Adrenal gland (tissue), 9 donors: ENCODE measurements at regions not wholly inside any gene's neighbourhood (a gene's known extent, or its start where the extent isn't known, plus 50 kb on each side); places are given as distances from the start of the nearest gene placed in this dataset.

Source experiments
- DNase-seq, 7 donors: peaks; one replicate each; pipeline ENCODE4 v3.0.0-alpha.2; 2019 to 2020
- H3K27ac ChIP-seq, 5 donors: fragments of 200-600 bp; sonication (generic) in 4 of 5; 1 replicate in 3 of 5; 2 replicates in 2 of 5; pipeline versions ENCODE4 v1.5.1 to v1.8.0; 2016 to 2020; ENCODE audit warnings: mild to moderate bottlenecking in 1 of 5
- H3K27me3 ChIP-seq: fragments of 200-600 bp; 2 replicates; pipeline ENCODE4 v1.8.0; 2021
- H3K36me3 ChIP-seq, 2 donors: fragments of 200-600 bp; replicated peaks in 1 of 2; 1 replicate in 1 of 2; 2 replicates in 1 of 2; pipeline versions ENCODE4 v1.5.1 to v1.8.0; 2018 to 2022
- H3K4me1 ChIP-seq, 2 donors: fragments of 200-600 bp; replicated peaks in 1 of 2; 1 replicate in 1 of 2; 2 replicates in 1 of 2; pipeline versions ENCODE4 v1.5.1 to v1.8.0; 2018 to 2021
- H3K4me3 ChIP-seq, 4 donors: fragments of 200-600 bp; sonication (generic) in 3 of 4; one replicate each; pipeline ENCODE4 v1.5.1; 2016 to 2018
- H3K9me3 ChIP-seq, 3 donors: fragments of 200-600 bp; sonication (generic) in 1 of 3; replicated peaks in 1 of 3; 1 replicate in 2 of 3; 2 replicates in 1 of 3; pipeline versions ENCODE4 v1.5.1 to v1.8.0; 2016 to 2021
- POLR2A ChIP-seq, 2 donors: fragments of 450-650 bp; IDR thresholded peaks; one replicate each; pipeline ENCODE4 v1.6.1; 2017; ENCODE audit warnings: antibody characterized with exemption in 2 of 2, mild to moderate bottlenecking in 2 of 2, moderate library complexity in 1 of 2
- WGBS, 4 donors: extraction: QIAGEN DNeasy Blood & Tissue Kit in 2 of 4; methylation state at CpG; one replicate each; pipeline versions ENCODE4 v1.1.5 to v1.1.7; 2013 to 2017; 5-methylcytosine and 5-hydroxymethylcytosine counted together
- intact Hi-C, 2 donors: fragments of 100-400 bp; cut with DNase I; formaldehyde crosslinking; loops; one replicate each; pipeline versions ENCODE4 v1.14.1 to v1.15.0; 2022 to 2023
- TF ChIP-seq, protein P1 (sequence below), 6 experiments: fragments of 450-650 bp in 4 of 6; fragments of 200-600 bp in 2 of 6; sonication (generic) in 1 of 6; IDR thresholded peaks; 1 replicate in 5 of 6; 2 replicates in 1 of 6; pipeline versions ENCODE4 v1.5.1 to v1.8.0; 2016 to 2021; ENCODE audit warnings: antibody characterized with exemption in 6 of 6, mild to moderate bottlenecking in 2 of 6, moderate library complexity in 1 of 6
- donor health status: healthy with polysubstance abuse.
- donor health status: Bipolar disorder and iron deficiency.
- donor health status: DM: yes; HTN: yes; CAD: no.
- donor health status: DM: no; HTN: no; CAD: no.
- donor health status: DM: no; HTN: no; CAD: no.

DNA sequence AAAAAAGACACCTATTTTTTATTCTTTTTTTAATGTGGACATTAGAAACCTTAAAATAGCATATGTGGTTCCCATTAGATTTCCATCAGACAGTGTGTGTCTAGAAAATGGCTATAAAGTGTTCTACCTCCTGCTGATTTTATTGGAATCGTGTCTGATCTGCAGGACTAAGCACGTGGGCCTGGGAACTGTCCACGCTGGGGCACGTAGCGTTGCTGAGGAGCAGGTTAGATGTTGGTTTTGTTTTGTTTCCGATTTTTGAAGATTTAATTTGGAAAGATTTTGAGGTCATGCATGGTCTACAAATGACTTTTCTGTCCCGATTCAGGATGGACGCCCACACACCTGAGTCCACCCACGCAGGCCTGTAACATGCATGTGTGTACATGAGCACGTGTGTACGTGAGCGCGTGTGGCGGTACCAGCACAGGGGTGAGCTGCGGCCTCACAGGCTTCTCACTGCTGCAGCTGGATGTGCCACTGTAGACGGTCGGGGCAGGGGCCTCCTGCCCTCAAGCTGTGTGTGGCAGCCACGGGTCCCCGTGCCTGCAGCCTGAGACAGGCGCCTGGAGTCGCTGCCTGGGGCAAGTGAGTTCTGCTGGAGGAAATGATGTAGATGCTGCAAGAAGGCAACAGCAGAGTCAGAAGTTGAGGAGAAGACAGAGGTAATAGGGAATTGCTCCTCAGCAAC, 99.7 kb upstream of the CTDP1 start:
- Histone ChIP-seq H3K36me3 (no peaks in the 10 kb centered on the region), H3K27me3 (no peaks in the 10 kb centered on the region), H3K4me1 (peaks cover 10 to 13% of the 10 kb centered on the region in 2 donors), H3K4me3 (no peak overlapping the region), H3K9me3 (no peaks in the 10 kb centered on the region), H3K27ac (no peak overlapping the region)
- no peak for DNase-seq
- no peak for TF ChIP-seq POLR2A (IDR thresholded peaks at IDR 0.05)
- TF ChIP-seq, protein P1, sequence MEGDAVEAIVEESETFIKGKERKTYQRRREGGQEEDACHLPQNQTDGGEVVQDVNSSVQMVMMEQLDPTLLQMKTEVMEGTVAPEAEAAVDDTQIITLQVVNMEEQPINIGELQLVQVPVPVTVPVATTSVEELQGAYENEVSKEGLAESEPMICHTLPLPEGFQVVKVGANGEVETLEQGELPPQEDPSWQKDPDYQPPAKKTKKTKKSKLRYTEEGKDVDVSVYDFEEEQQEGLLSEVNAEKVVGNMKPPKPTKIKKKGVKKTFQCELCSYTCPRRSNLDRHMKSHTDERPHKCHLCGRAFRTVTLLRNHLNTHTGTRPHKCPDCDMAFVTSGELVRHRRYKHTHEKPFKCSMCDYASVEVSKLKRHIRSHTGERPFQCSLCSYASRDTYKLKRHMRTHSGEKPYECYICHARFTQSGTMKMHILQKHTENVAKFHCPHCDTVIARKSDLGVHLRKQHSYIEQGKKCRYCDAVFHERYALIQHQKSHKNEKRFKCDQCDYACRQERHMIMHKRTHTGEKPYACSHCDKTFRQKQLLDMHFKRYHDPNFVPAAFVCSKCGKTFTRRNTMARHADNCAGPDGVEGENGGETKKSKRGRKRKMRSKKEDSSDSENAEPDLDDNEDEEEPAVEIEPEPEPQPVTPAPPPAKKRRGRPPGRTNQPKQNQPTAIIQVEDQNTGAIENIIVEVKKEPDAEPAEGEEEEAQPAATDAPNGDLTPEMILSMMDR (IDR thresholded peaks at IDR 0.05), result no peak
- WGBS, 4 donors, result 83 to 89% (median 85%) methylated on average over 21 of the region's 21 CpGs
- intact Hi-C loops, result no loop called here

DNA sequence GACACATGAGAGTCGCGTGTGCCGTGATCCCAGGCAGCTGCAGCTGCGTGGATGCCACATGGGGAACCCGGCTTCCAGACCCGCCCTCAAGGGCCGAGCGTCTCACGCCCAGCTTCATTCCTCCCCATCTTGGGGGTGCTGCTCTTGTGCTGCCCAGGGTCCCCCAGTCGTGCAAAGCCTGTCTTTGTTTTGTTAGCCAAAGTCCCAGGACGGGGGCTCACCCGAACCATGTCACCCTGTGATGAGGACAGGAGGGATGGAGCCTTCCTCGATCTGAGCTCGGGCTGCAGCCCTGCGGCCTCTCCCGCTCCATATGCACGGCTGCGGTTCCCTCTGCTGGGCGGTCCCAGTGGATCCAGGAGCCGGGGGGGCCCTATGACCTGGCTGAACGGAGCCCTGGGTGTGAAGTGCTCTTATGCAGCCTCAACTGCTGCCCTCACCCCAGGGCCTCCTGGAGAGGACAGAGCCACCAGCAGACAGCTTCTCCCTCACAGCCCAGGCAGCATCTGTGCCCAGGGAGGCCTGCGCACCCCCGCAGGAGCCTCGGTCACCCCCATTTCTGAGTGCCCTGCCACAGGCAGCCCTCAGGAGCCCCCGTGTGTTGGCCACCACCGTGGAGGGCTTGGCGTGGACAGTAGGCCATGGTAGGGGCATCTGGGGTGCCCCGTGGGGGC, 99.0 kb upstream of the CTDP1 start:
- Histone ChIP-seq H3K36me3 (no peaks in the 10 kb centered on the region), H3K27ac (no peak overlapping the region), H3K27me3 (no peaks in the 10 kb centered on the region), H3K4me3 (no peak overlapping the region), H3K9me3 (no peaks in the 10 kb centered on the region), H3K4me1 (peaks cover 10 to 13% of the 10 kb centered on the region in 2 donors)
- 81 to 85% (median 84%) methylated on average over 13 to 28 of the region's 28 CpGs for WGBS, 4 donors
- no peak for DNase-seq
- TF ChIP-seq POLR2A (IDR thresholded peaks at IDR 0.05), result no peak
- TF ChIP-seq, protein P1 (IDR thresholded peaks at IDR 0.05), result no peak
- intact Hi-C loops, result no loop called here

DNA sequence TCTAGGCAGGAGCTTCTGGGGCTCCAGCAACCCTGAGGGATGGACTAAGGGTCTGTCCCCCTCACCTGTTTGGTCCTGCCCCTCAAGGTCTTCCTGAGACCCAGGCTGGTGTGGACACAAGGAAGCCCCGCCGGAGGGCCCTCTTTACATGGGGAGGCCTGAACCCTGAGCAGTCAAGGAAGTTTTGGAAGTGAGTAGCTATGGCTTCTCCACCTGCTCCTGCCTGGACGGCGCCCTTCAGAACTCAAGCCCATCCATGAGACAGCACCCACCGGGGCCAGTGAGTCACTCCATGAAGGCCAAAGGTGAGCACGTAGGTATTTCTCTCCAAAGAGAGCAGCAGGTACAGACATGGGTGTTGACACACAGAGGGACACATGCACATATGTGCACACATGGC, 98.2 kb upstream of the CTDP1 start:
- H3K9me3 ChIP-seq, result no peaks in the 10 kb centered on the region
- H3K27me3 ChIP-seq, result no peaks in the 10 kb centered on the region
- intact Hi-C loops, result no loop called here
- peaks cover 10 to 13% of the 10 kb centered on the region in 2 donors for H3K4me1 ChIP-seq
- WGBS, 4 donors, result 72 to 81% (median 81%) methylated on average over 3 to 6 of the region's 6 CpGs; no CpG with 5 or more reads in 1 of the 4 donors
- no peak for DNase-seq
- no peaks in the 10 kb centered on the region for H3K36me3 ChIP-seq
- TF ChIP-seq POLR2A (IDR thresholded peaks at IDR 0.05), result no peak
- TF ChIP-seq, protein P1 (IDR thresholded peaks at IDR 0.05), result no peak
- H3K27ac ChIP-seq, result no peak overlapping the region
- no peak overlapping the region for H3K4me3 ChIP-seq

DNA sequence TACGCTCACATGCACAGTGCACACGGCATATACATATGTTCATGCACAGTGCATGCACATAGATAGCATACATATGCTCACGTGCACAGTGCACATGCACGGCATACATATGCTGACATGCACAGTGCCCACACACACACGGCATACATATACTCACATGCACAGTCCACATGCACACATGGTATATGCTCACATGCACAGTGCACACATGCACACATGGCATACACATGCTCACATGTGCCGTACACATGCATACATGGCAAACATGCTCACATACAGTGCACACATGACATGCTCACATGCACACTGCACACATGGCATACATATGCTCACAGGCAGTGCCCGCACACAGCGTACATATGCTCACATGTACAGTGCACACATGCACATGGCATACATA, 97.7 kb upstream of the CTDP1 start:
- no peaks in the 10 kb centered on the region for H3K36me3 ChIP-seq
- H3K27ac ChIP-seq, result no peak overlapping the region
- H3K27me3 ChIP-seq, result no peaks in the 10 kb centered on the region
- TF ChIP-seq, protein P1 (IDR thresholded peaks at IDR 0.05), result no peak
- no peak for TF ChIP-seq POLR2A (IDR thresholded peaks at IDR 0.05)
- no peak overlapping the region for H3K4me3 ChIP-seq
- 83 to 96% (median 91%) methylated on average over 1 to 8 of the region's 8 CpGs for WGBS, 4 donors
- peaks cover 7 to 8% of the 10 kb centered on the region in 2 donors for H3K4me1 ChIP-seq
- intact Hi-C loops, result no loop called here
- no peaks in the 10 kb centered on the region for H3K9me3 ChIP-seq
- DNase-seq, result no peak
